Hepatocyte (in vitro differentiated cells): ENCODE measurements at regions not wholly inside any gene's neighbourhood (a gene's known extent, or its start where the extent isn't known, plus 50 kb on each side); places are given as distances from the start of the nearest gene placed in this dataset.

Source experiments
- EZH2 ChIP-seq: fragments of 200-600 bp; sonication (generic); IDR thresholded peaks from 2 replicates; pipeline ENCODE4 v1.6.1; 2016; ENCODE audit warnings: antibody characterized with exemption, mild to moderate bottlenecking, borderline replicate concordance
- TF ChIP-seq, protein P1 (sequence below): fragments of 200-600 bp; sonication (generic); IDR thresholded peaks from 2 replicates; pipeline ENCODE4 v1.5.1; 2016; ENCODE audit warnings: antibody characterized with exemption, mild to moderate bottlenecking; ENCODE audit not compliant: poor library complexity

GRCh38 chr7:68313806-68314205 lies 1284.5 kb upstream of the AUTS2 start:
- TF ChIP-seq, protein P1, sequence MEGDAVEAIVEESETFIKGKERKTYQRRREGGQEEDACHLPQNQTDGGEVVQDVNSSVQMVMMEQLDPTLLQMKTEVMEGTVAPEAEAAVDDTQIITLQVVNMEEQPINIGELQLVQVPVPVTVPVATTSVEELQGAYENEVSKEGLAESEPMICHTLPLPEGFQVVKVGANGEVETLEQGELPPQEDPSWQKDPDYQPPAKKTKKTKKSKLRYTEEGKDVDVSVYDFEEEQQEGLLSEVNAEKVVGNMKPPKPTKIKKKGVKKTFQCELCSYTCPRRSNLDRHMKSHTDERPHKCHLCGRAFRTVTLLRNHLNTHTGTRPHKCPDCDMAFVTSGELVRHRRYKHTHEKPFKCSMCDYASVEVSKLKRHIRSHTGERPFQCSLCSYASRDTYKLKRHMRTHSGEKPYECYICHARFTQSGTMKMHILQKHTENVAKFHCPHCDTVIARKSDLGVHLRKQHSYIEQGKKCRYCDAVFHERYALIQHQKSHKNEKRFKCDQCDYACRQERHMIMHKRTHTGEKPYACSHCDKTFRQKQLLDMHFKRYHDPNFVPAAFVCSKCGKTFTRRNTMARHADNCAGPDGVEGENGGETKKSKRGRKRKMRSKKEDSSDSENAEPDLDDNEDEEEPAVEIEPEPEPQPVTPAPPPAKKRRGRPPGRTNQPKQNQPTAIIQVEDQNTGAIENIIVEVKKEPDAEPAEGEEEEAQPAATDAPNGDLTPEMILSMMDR = no peak
- no peak for TF ChIP-seq EZH2
